Gastrocnemius medialis (tissue), 4 donors: ENCODE measurements at regions not wholly inside any gene's neighbourhood (a gene's known extent, or its start where the extent isn't known, plus 50 kb on each side); places are given as distances from the start of the nearest gene placed in this dataset.

ENCODE experiments used
- CTCF ChIP-seq, 5 experiments: fragments of 450-650 bp in 3 of 5; fragments of 200-600 bp in 2 of 5; sonication (generic) in 2 of 5; IDR thresholded peaks in 4 of 5; conservative IDR thresholded peaks in 1 of 5; 1 replicate in 4 of 5; 2 replicates in 1 of 5; pipeline ENCODE4 v1.5.1; 2016 to 2019; ENCODE audit warnings: antibody characterized with exemption in 5 of 5, mild to moderate bottlenecking in 3 of 5, moderate library complexity in 3 of 5
- POLR2A ChIP-seq, 2 donors: fragments of 450-650 bp; IDR thresholded peaks; one replicate each; pipeline ENCODE4 v1.6.1; 2017; ENCODE audit warnings: antibody characterized with exemption in 2 of 2, mild to moderate bottlenecking in 2 of 2, moderate library complexity in 2 of 2

DNA sequence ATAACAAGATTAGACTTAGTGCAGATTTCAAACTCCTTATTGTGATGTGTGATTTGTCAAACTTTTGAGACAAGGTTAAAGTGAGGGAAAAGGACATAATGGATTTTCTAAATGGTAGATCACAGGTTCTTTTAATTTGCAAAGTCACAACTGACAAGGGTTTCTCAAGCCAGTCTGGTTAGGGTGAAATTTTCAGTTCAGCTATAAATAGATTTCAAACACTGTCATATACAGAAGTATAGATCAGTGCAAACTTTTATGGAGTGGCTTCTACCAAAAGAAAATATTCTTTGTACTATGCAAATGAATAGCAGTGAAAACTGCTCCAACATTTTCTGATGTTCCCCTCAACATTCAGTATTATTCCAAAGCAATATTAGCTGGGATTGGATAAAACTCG is 337.1 kb upstream of the MAN1A1 start:
- TF ChIP-seq CTCF (IDR thresholded peaks at IDR 0.05 in 4 of 5, conservative IDR thresholded peaks at IDR 0.05 in 1 of 5) (no peak), POLR2A (IDR thresholded peaks at IDR 0.05) (no peak)
